Activated naive CD4-positive, alpha-beta T cell treated with anti-CD3 and anti-CD28 coated beads, Interleukin-2, amount 50 U/mL, for 24 hours (primary cell): ENCODE measurements at regions not wholly inside any gene's neighbourhood (a gene's known extent, or its start where the extent isn't known, plus 50 kb on each side); places are given as distances from the start of the nearest gene placed in this dataset.

ENCODE experiments used
- H3K27ac Mint-ChIP-seq: one replicate; pipeline ENCODE4 v1.8.0; 2021; ENCODE audit warnings: mild to moderate bottlenecking, mixed read lengths
- H3K27me3 Mint-ChIP-seq: one replicate; pipeline ENCODE4 v1.8.0; 2021; ENCODE audit warnings: mixed read lengths
- H3K36me3 Mint-ChIP-seq: one replicate; pipeline ENCODE4 v1.8.0; 2021; ENCODE audit warnings: mixed read lengths
- H3K4me1 Mint-ChIP-seq: one replicate; pipeline ENCODE4 v1.8.0; 2021; ENCODE audit warnings: mixed read lengths
- H3K4me3 Mint-ChIP-seq: one replicate; pipeline ENCODE4 v1.8.0; 2021; ENCODE audit warnings: mild to moderate bottlenecking, mixed read lengths
- H3K9me3 Mint-ChIP-seq: one replicate; pipeline ENCODE4 v1.8.0; 2021; ENCODE audit warnings: mixed read lengths

DNA sequence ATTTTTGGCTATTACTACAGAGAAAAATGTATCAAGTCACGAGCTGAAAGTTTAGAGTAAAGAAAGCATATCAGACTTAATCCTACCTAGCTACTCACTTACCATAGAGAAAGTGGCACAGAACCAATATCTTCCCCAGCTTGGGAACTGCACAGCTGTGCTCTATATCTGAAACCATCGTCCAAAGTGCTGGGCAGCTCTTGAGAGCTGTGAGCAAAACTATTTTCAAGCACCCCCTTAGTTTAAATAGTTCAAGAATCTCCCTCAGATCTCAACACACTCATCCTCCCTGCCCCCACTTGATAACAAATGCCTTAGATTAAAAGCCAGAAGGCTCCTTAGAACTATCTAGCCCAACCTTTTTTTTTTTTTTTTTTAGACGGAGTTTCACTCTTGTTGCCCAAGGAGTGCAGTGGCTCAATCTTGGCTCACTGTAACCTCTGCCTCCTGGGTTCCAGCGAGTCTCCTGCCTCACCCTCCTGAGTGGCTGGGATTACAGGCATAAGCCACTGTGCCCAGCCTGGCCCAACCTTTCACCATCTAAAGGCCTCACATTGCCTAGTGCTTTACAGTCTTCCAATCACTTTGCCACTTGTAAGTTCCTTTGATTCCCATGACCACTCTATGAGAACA lies 94.2 kb upstream of the APC start:
- Mint-ChIP-seq H3K9me3 (no peaks in the 10 kb centered on the region), H3K4me1 (no peaks in the 10 kb centered on the region), H3K27ac (peak overlapping the region; percentile 71), H3K36me3 (no peaks in the 10 kb centered on the region), H3K4me3 (no peak overlapping the region), H3K27me3 (no peaks in the 10 kb centered on the region)

DNA sequence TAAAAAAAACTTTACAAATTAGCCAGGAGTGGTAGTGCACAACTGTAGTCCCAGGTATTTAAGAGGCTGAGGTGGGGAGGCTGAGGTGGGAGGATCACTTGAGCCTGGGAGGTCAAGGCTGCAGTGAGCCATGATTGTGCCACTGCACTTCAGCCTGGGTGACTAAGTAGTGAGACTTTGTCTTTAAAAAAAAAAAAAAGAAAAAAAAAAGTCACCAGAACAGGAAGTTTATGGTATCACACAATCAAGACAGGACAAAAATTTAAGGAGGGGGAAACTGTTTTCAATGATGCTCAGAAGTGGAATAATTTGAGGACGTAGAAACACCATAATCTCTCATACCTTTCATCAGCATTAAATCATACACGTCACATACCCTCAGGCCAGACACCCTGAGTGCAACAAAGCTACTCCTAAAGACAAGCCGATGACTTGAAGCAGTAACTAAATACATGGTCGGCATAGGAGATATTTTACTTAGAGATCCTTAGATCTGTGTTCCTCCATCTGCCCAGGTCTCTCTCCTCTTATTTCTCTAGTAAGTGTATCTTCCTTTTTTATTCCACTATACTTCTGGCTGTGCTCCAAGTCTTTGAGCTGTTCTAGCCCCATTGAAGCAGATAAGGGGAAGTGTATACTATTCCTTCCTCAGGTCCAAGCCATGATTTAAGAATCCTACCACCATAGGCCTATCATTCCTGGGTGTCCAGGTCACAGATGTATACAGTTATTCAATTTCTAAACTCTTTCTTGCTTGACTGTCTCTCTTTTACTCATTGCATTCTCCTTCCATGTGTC lies 91.3 kb upstream of the APC start:
- Mint-ChIP-seq H3K4me1 (no peaks in the 10 kb centered on the region), H3K27me3 (peaks cover under 1% of the 10 kb centered on the region), H3K27ac (no peak overlapping the region), H3K9me3 (no peaks in the 10 kb centered on the region), H3K36me3 (no peaks in the 10 kb centered on the region), H3K4me3 (no peak overlapping the region)

DNA sequence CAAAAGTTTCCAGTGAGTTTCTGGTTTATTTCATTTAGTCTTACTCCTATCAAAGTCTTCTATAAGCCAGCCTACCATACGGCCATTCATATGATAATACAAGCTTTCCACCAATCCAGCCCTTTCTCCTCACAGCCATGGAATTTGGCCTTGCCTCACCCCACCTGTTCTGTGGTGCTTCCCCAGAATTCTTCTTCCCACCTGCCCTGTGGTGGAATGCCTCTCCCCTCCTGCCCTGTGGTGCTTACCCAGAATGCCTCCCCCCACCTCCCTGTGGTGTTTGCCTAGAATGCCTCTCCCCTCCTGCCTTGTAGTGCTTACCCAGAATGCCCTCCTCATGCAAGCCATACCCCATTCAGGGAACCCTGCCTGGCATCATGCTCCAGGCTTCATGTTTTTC lies 90.3 kb upstream of the APC start:
- Mint-ChIP-seq H3K4me1 (no peaks in the 10 kb centered on the region), H3K27ac (no peak overlapping the region), H3K27me3 (peaks cover 3% of the 10 kb centered on the region), H3K9me3 (no peaks in the 10 kb centered on the region), H3K4me3 (no peak overlapping the region), H3K36me3 (no peaks in the 10 kb centered on the region)

DNA sequence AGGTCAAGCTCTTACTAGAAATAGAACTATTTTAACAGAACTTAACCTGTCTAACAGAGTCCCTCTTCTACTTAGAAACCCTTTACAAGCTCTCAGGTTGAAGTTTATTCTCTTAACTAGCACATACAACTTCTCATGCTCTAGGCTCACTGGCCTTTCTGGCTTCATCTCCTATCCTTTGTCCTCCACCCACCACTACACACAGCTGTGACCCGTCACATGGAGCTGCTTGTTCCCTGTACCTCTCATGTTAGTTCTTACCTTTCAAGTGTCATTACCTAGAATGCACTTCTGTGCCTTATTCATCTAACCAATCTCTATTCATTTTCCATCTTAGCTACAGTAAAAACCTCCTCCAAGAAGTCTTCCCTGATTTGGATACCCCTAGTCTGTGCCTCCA lies 89.4 kb upstream of the APC start:
- Mint-ChIP-seq H3K36me3 (no peaks in the 10 kb centered on the region), H3K4me1 (no peaks in the 10 kb centered on the region), H3K27ac (no peak overlapping the region), H3K4me3 (no peak overlapping the region), H3K9me3 (no peaks in the 10 kb centered on the region), H3K27me3 (peaks cover 5% of the 10 kb centered on the region)

DNA sequence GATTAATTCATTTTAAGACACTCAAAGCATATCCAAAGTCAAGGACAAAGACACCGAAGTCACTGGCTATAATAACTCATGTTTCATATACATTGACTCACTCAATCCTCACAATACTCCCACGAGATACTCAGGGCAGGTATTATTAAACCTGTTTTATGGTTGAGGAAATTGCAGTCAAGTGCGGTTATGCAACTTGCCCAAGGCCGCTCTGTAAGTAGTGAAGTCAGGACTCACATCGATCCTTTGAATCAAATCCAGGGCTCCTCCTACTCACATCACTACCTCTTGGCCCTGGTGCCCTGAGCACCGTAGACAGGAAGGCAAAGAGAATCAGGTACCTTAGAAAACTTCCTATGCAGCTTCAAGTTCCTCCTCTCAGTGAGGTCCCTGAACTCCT lies 87.8 kb upstream of the APC start:
- Mint-ChIP-seq H3K4me3 (no peak overlapping the region), H3K36me3 (no peaks in the 10 kb centered on the region), H3K4me1 (no peaks in the 10 kb centered on the region), H3K9me3 (no peaks in the 10 kb centered on the region), H3K27ac (no peak overlapping the region), H3K27me3 (peaks cover 7% of the 10 kb centered on the region)

DNA sequence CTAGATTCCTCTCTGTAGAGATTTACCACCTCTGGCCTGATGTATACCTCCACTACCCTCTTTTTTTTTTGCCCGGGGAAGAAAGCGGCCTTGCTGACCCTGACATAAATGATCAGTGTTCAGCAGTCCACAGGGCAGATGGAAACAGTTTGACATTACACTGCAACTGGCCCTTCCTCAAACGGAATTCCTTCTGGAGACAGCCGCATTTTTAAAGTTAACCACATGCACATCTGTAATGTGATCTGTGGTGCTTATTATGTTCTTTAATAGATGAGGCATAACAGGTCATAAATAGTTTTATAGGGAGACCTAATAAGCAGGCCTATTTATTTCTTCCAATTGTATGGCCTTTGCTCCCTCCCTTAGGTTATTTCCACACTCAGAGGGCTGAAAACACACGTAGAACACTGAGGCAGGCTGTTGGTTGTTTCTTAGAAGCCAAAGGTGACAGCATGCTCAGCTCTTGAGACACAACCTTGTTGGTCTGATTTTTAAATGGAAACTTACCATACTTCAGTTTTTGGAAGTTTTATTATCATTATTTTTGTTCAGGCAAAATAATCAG lies 84.0 kb upstream of the APC start:
- H3K4me3 Mint-ChIP-seq: no peak overlapping the region
- H3K4me1 Mint-ChIP-seq: no peaks in the 10 kb centered on the region
- peaks cover 3% of the 10 kb centered on the region for H3K9me3 Mint-ChIP-seq
- no peak overlapping the region for H3K27ac Mint-ChIP-seq
- peaks cover 4% of the 10 kb centered on the region for H3K36me3 Mint-ChIP-seq
- peaks cover 7% of the 10 kb centered on the region for H3K27me3 Mint-ChIP-seq

DNA sequence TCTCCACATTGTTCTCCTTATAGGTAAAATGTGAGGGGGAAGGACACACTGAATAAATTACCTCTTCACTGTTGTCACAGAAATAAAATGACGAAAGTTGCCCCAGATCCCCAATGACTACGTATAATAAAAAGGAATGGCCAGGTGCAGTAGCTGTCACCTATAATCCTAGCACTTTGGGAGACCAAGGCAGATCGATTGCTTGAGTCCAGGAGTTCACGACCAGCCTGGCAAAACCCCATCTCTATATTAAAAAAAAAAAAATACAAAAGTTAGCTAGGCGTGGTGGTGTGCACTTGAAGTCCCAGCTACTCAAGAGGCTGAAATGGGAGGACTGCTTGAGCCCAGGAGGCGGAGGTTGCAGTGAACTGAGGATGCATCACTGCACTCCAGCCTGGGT lies 82.2 kb upstream of the APC start:
- H3K27ac Mint-ChIP-seq: no peak overlapping the region
- H3K27me3 Mint-ChIP-seq: peaks cover 7% of the 10 kb centered on the region
- no peaks in the 10 kb centered on the region for H3K4me1 Mint-ChIP-seq
- H3K36me3 Mint-ChIP-seq: peaks cover 7% of the 10 kb centered on the region
- H3K4me3 Mint-ChIP-seq: no peak overlapping the region
- peaks cover 9% of the 10 kb centered on the region for H3K9me3 Mint-ChIP-seq

DNA sequence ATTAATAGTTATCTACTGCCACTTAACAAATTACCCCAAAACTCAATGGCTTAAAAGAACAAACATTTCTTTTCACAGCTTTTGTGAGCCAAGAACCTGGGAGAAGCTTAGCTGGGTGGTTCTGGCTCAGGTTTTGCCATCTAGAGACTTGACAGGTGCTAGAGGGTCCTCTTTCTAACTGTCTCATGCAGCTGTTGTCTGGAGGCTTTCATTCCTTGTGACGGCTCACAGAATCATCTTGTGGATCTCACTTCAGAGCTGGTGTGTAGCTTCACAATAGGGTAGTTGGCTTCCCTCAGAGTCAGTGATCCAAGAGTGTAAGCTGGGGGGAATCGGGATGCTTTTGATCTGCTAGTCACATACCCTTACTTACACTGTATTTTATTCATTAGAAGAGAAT lies 81.2 kb upstream of the APC start:
- Mint-ChIP-seq H3K4me3 (no peak overlapping the region), H3K4me1 (no peaks in the 10 kb centered on the region), H3K36me3 (peaks cover 7% of the 10 kb centered on the region), H3K9me3 (peaks cover 14% of the 10 kb centered on the region), H3K27ac (no peak overlapping the region), H3K27me3 (peaks cover 7% of the 10 kb centered on the region)

DNA sequence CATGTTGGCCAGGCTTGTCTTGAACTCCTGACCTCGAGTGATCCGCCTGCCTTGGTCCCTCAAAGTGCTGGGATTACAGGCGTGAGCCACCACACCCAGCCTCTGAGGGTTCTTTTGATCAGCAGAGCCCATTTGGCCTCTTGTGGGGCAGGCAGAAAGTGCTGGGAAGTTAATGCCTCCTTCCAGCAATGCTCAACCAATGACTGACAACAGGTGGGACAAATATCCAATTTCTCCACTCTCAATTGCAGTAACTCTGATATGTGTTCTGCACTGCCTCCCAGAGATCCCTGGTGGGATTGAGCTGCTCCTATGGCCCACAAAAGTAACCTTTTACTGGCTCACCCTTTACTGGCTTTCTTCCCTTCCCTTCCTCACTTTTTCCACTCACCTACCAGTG lies 79.9 kb upstream of the APC start:
- Mint-ChIP-seq H3K4me3 (no peak overlapping the region), H3K36me3 (peaks cover 7% of the 10 kb centered on the region), H3K27ac (no peak overlapping the region), H3K9me3 (peaks cover 14% of the 10 kb centered on the region), H3K27me3 (peaks cover 4% of the 10 kb centered on the region), H3K4me1 (no peaks in the 10 kb centered on the region)

DNA sequence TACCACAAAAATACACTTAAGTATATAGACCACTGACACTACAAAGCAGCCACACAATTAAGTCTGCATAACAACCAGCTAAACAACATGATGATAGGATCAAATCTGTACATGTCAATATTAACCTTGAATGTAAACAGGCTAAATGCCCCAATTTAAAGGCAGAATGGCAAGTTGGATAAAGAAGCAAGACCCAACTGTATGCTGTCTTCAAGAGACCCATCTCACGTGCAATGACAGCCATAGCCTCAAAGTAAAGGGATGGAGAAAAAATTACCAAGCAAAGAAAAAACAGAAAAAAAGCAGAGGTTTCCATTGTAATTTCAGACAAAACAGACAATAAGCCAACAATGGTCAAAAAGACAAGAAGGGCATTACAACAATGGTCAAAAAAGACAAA lies 77.3 kb upstream of the APC start:
- Mint-ChIP-seq H3K36me3 (peaks cover 7% of the 10 kb centered on the region), H3K4me1 (no peaks in the 10 kb centered on the region), H3K27me3 (peaks cover 2% of the 10 kb centered on the region), H3K4me3 (no peak overlapping the region), H3K27ac (no peak overlapping the region), H3K9me3 (peaks cover 14% of the 10 kb centered on the region)

DNA sequence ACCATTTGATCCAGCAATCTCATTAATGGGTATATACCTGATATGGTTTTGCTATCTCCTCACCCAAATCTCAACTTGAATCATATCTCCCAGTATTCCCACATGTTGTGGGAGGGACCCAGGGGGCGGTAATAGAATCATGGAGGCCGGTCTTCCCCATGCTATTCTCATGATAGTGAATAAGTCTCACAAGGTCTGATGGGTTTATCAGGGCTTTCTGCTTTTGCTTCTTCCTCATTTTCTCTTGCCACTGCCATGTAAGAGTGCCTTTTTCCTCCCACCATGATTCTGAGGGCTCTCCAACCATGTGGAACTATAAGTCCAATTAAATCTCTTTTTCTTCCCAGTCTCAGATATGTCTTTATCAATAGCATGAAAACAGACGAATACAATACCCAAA lies 74.5 kb upstream of the APC start:
- no peaks in the 10 kb centered on the region for H3K4me1 Mint-ChIP-seq
- H3K9me3 Mint-ChIP-seq: peaks cover 14% of the 10 kb centered on the region
- H3K27ac Mint-ChIP-seq: no peak overlapping the region

DNA sequence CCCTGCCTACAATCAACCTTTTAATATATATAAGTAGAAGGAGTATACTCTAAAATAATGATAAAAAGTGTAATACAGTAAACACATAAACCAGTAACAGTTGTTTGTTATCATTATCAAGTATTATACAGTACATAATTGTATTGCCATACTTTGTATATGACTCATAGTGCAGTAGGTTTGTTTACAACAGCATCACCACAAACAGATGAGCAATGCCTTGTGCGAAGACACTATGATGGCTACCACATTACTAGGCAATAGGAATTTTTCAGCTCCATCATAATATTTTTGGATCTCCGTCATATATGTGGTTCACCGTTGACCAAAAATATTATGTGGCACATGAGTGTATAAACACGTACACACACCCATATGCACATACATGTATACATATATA lies 69.7 kb upstream of the APC start:
- Mint-ChIP-seq H3K27me3 (peaks cover 2% of the 10 kb centered on the region), H3K9me3 (no peaks in the 10 kb centered on the region), H3K4me3 (no peak overlapping the region), H3K4me1 (no peaks in the 10 kb centered on the region), H3K36me3 (no peaks in the 10 kb centered on the region), H3K27ac (no peak overlapping the region)

More for the DNA sequence above, 74.5 kb upstream of the APC start:
- H3K4me3 Mint-ChIP-seq: no peak overlapping the region
- H3K36me3 Mint-ChIP-seq: peaks cover 6% of the 10 kb centered on the region
- peaks cover 2% of the 10 kb centered on the region for H3K27me3 Mint-ChIP-seq

DNA sequence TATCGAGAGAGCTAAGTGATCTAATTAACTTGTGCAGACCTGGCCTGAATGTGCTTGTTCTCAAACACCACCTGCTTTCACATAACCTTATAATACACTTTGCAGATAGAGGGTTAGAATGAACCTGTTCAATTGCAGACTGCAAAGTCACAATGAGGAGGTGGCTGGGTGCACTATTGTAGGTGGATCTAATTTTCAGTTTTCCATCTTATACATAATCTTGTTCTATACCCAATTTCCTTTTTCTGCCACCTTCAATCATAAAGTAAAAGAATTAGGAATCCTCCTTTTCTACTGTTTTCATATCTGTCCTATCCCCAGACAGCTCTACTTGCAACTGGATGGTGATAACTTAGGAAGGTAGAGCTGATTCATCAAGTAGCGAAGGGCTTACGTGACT lies 68.8 kb upstream of the APC start:
- Mint-ChIP-seq H3K4me3 (no peak overlapping the region), H3K27me3 (peaks cover 2% of the 10 kb centered on the region), H3K4me1 (no peaks in the 10 kb centered on the region), H3K27ac (no peak overlapping the region), H3K36me3 (no peaks in the 10 kb centered on the region), H3K9me3 (no peaks in the 10 kb centered on the region)

DNA sequence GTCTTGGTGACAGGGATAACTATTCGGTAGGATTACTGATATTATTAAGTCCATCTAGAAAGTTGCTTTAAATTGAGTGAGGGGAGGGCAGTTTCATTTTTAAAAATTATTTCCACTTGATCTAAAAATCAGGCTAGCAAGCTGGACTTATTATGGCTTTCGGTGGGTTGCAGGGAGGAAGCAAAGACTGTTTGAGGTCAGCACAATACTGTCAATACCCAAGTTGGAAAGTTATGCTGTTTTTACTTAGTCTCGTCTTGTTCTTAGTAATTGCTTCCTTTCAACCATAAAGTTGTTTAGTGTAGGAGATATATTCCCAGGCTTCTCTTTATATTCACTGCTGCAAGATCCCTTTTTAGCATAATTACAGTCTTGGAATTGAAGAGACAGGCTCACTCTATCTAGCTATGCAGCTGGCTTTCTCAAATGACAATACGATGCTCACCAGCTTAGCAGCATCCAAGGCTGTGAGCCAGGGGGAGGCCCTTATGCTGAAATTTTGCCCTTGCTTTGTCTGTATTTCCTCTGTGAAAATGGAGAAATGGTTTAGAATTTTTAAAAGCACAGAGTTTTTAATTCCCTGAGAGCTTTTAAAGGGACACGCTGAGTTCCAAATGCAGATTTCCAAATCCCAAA lies 68.2 kb upstream of the APC start:
- Mint-ChIP-seq H3K27me3 (peaks cover 2% of the 10 kb centered on the region), H3K9me3 (no peaks in the 10 kb centered on the region), H3K4me1 (no peaks in the 10 kb centered on the region), H3K27ac (no peak overlapping the region), H3K36me3 (no peaks in the 10 kb centered on the region), H3K4me3 (no peak overlapping the region)

DNA sequence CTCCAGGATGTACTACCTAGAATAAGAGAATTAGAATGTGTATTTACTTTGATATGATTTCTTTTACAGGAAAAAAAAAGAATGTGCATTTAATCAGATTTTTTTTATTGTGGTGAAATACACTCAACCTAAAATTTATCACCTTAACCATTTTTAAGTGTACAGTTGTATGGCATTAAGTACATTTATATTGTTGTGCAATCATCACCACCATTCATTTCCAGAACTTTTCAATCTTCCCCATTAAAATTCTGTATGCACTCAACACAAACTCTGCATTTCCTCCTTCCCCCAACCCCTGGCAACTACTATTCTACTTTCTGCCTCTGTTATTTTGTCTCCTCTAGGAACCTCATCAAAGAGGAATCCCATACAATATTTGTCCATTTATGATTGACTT lies 66.0 kb upstream of the APC start:
- Mint-ChIP-seq H3K4me3 (no peak overlapping the region), H3K27me3 (peaks cover 4% of the 10 kb centered on the region), H3K36me3 (no peaks in the 10 kb centered on the region), H3K9me3 (no peaks in the 10 kb centered on the region), H3K4me1 (no peaks in the 10 kb centered on the region), H3K27ac (no peak overlapping the region)

DNA sequence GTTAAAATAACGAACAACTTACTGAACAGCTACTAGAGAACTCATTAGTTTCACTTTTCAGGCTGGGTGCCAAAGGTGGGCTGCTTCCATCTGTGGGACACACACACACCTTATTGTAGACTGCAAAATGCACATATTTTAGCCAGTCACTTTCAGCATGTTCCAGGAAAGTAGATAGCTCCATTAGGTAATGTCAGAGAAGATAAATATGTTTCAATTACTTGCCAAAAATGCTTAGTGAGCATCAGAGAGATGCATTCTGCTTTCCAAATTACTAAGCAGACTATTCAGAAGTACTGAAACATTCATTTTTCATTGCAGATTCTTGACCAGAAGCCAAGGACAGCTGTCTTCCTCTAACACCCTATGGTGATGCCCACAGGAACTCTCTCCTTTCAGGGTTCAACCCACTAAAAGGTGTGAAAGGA lies 56.2 kb upstream of the APC start:
- Mint-ChIP-seq H3K4me3 (no peak overlapping the region), H3K4me1 (no peaks in the 10 kb centered on the region), H3K27me3 (peaks cover 11% of the 10 kb centered on the region), H3K9me3 (no peaks in the 10 kb centered on the region), H3K27ac (no peak overlapping the region), H3K36me3 (no peaks in the 10 kb centered on the region)
